Uterus (tissue), 2 donors: ENCODE measurements at regions not wholly inside any gene's neighbourhood (a gene's known extent, or its start where the extent isn't known, plus 50 kb on each side); places are given as distances from the start of the nearest gene placed in this dataset.

ENCODE experiments used
- POLR2A ChIP-seq, 2 donors: fragments of 450-650 bp; IDR thresholded peaks; one replicate each; pipeline ENCODE4 v1.6.1; 2016; ENCODE audit warnings: antibody characterized with exemption in 2 of 2, mild to moderate bottlenecking in 1 of 2, moderate library complexity in 1 of 2
- TF ChIP-seq, protein P1 (sequence below), 4 experiments: fragments of 200-600 bp in 2 of 4; fragments of 450-650 bp in 2 of 4; sonication (generic) in 2 of 4; IDR thresholded peaks; one replicate each; pipeline ENCODE4 v1.5.1; 2016 to 2019; ENCODE audit warnings: antibody characterized with exemption in 4 of 4, mild to moderate bottlenecking in 2 of 4, moderate library complexity in 1 of 4

DNA sequence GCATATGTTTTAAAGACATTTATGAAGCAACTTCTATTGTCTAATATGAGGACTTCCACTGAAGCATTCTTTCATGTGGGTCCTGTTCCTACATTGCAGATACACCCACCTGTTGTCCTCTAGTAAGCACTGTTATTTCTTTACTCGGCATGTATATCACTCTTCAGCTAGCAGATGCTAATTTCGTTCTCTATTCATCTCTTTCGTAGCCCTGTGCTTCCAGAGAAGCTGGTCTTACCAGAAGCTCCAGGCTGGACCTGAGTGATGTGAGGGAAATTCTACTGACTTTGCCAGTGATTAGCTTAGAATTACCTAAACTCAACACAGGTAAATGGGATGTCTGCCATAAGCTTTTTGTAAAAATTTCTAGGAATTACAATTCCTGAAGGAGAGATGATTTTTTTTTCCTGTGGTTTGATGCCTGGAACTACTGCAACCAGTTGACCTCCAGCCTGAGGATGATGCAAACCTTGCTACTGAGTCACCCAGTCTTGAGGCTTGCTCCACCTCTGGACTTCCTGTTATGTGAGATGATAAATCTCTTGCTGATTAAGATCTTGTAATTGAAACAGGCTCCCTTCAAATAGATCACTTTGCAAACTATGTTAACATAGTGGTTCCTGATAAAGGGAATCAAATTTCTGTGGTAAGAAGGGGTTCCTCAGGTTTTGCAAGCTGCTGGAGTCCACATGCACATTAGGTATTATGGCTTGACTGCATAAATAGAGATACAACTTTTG lies 52.2 kb upstream of the SPINK5 start:
- TF ChIP-seq, protein P1, sequence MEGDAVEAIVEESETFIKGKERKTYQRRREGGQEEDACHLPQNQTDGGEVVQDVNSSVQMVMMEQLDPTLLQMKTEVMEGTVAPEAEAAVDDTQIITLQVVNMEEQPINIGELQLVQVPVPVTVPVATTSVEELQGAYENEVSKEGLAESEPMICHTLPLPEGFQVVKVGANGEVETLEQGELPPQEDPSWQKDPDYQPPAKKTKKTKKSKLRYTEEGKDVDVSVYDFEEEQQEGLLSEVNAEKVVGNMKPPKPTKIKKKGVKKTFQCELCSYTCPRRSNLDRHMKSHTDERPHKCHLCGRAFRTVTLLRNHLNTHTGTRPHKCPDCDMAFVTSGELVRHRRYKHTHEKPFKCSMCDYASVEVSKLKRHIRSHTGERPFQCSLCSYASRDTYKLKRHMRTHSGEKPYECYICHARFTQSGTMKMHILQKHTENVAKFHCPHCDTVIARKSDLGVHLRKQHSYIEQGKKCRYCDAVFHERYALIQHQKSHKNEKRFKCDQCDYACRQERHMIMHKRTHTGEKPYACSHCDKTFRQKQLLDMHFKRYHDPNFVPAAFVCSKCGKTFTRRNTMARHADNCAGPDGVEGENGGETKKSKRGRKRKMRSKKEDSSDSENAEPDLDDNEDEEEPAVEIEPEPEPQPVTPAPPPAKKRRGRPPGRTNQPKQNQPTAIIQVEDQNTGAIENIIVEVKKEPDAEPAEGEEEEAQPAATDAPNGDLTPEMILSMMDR (IDR thresholded peaks at IDR 0.05) = no peak
- TF ChIP-seq POLR2A (IDR thresholded peaks at IDR 0.05) = no peak
